DND-41 (cell line): ENCODE measurements at regions not wholly inside any gene's neighbourhood (a gene's known extent, or its start where the extent isn't known, plus 50 kb on each side); places are given as distances from the start of the nearest gene placed in this dataset.

Experiments
- ATAC-seq: fragments of 200-7000 bp; cut with Tn5 transposase; 3 replicates; pipeline ENCODE4 v1.9.1; 2021; ENCODE audit warnings: low read depth; ENCODE audit not compliant: insufficient read depth
- DNase-seq: peaks from one replicate; pipeline ENCODE4 v3.0.0-alpha.2; 2020
- H2AFZ ChIP-seq: 2 replicates; pipeline ENCODE4 v1.6.0; 2012; ENCODE audit warnings: low read depth, low read length
- H3K27ac ChIP-seq: 2 replicates; pipeline ENCODE4 v1.5.1; 2012; ENCODE audit warnings: low read length, inconsistent platforms
- H3K27me3 ChIP-seq: fragments of 200-600 bp; sonication (generic); 2 replicates; pipeline ENCODE4 v1.6.0; 2012; ENCODE audit warnings: low read length, mild to moderate bottlenecking, inconsistent platforms; ENCODE audit not compliant: insufficient read depth, poor library complexity
- H3K36me3 ChIP-seq: 2 replicates; pipeline ENCODE4 v1.5.1; 2012; ENCODE audit warnings: low read length, inconsistent platforms; ENCODE audit not compliant: insufficient read depth
- H3K4me1 ChIP-seq: 2 replicates; pipeline ENCODE4 v1.5.1; 2012; ENCODE audit warnings: mild to moderate bottlenecking, low read length; ENCODE audit not compliant: insufficient read depth
- H3K4me2 ChIP-seq: 2 replicates; pipeline ENCODE4 v1.6.0; 2012; ENCODE audit warnings: mild to moderate bottlenecking, moderate library complexity, low read length, inconsistent platforms; ENCODE audit not compliant: insufficient read depth
- H3K4me3 ChIP-seq, 2 experiments: fragments of 200-600 bp in 1 of 2; shearing (Covaris generic) in 1 of 2; 2 replicates each; pipeline ENCODE4 v1.5.1; 2012 to 2016; ENCODE audit warnings: inconsistent platforms in 2 of 2, low read length in 2 of 2, mild to moderate bottlenecking in 2 of 2, low read depth in 1 of 2, moderate library complexity in 1 of 2
- H3K79me2 ChIP-seq: 2 replicates; pipeline ENCODE4 v1.6.0; 2012; ENCODE audit warnings: low read length, inconsistent platforms; ENCODE audit not compliant: insufficient read depth
- H3K9ac ChIP-seq: 2 replicates; pipeline ENCODE4 v1.6.0; 2012; ENCODE audit warnings: low read depth, mild to moderate bottlenecking, inconsistent platforms, low read length, moderate library complexity
- H3K9me3 ChIP-seq: 2 replicates; pipeline ENCODE4 v1.5.1; 2012; ENCODE audit warnings: low read length, moderate library complexity, mild to moderate bottlenecking, inconsistent platforms; ENCODE audit not compliant: insufficient read depth, severe bottlenecking
- H4K20me1 ChIP-seq: 2 replicates; pipeline ENCODE4 v1.6.0; 2012; ENCODE audit warnings: low read length; ENCODE audit not compliant: insufficient read depth
- CTCF ChIP-seq: IDR thresholded peaks from 2 replicates; pipeline ENCODE4 v1.5.1; 2012; ENCODE audit warnings: borderline replicate concordance, low read length, moderate library complexity, mild to moderate bottlenecking; ENCODE audit not compliant: poor library complexity, severe bottlenecking; ENCODE audit errors: extremely low read depth
- EZH2 ChIP-seq: IDR thresholded peaks from 3 replicates; pipeline ENCODE4 v1.6.1; 2012; ENCODE audit warnings: borderline replicate concordance, low read depth, mild to moderate bottlenecking, moderate library complexity, low read length, inconsistent platforms; ENCODE audit not compliant: severe bottlenecking

- no peaks in the 10 kb centered on the region for H3K4me1 ChIP-seq
- no peaks in the 10 kb centered on the region for H3K79me2 ChIP-seq
- H3K27me3 ChIP-seq, result no peaks in the 10 kb centered on the region
- H3K27ac ChIP-seq, result no peak overlapping the region
- ATAC-seq, result no peak
- no peak overlapping the region for H2AFZ ChIP-seq
- H3K9ac ChIP-seq, result no peak overlapping the region
- no peaks in the 10 kb centered on the region for H3K9me3 ChIP-seq
- no peak overlapping the region for H3K4me3 ChIP-seq
- H4K20me1 ChIP-seq, result no peaks in the 10 kb centered on the region
- no peak overlapping the region for H3K4me2 ChIP-seq
- no peaks in the 10 kb centered on the region for H3K36me3 ChIP-seq
- no peak for DNase-seq
- TF ChIP-seq EZH2 (no peak), CTCF (no peak)
Measured at GRCh38 chr9:100667448-100667847, 89.6 kb downstream of the CAVIN4 start.

- no peaks in the 10 kb centered on the region for H3K36me3 ChIP-seq
- no peaks in the 10 kb centered on the region for H3K27me3 ChIP-seq
- H3K4me2 ChIP-seq, result no peak overlapping the region
- no peak for ATAC-seq
- H3K4me3 ChIP-seq, result no peak overlapping the region
- H3K4me1 ChIP-seq, result no peaks in the 10 kb centered on the region
- H3K9me3 ChIP-seq, result no peaks in the 10 kb centered on the region
- H3K27ac ChIP-seq, result no peak overlapping the region
- TF ChIP-seq CTCF (no peak), EZH2 (no peak)
- H4K20me1 ChIP-seq, result no peaks in the 10 kb centered on the region
- H2AFZ ChIP-seq, result no peak overlapping the region
- H3K79me2 ChIP-seq, result no peaks in the 10 kb centered on the region
- H3K9ac ChIP-seq, result no peak overlapping the region
- DNase-seq, result no peak
Measured at GRCh38 chr9:100668024-100668423, 90.1 kb downstream of the CAVIN4 start.

GRCh38 chr9:100669968-100670367 is 92.1 kb downstream of the CAVIN4 start:
- Histone ChIP-seq H3K4me3 (no peak overlapping the region), H3K27ac (no peak overlapping the region), H3K9me3 (no peaks in the 10 kb centered on the region), H3K27me3 (no peaks in the 10 kb centered on the region), H3K9ac (no peak overlapping the region), H4K20me1 (no peaks in the 10 kb centered on the region), H3K79me2 (no peaks in the 10 kb centered on the region), H3K36me3 (no peaks in the 10 kb centered on the region), H3K4me2 (no peak overlapping the region), H2AFZ (no peak overlapping the region), H3K4me1 (no peaks in the 10 kb centered on the region)
- ATAC-seq (no peak), DNase-seq (no peak)
- no peak for TF ChIP-seq CTCF

- Histone ChIP-seq H3K27me3 (no peaks in the 10 kb centered on the region), H3K4me1 (no peaks in the 10 kb centered on the region), H3K27ac (no peak overlapping the region), H3K4me2 (no peak overlapping the region), H3K36me3 (no peaks in the 10 kb centered on the region), H4K20me1 (no peaks in the 10 kb centered on the region), H3K79me2 (no peaks in the 10 kb centered on the region), H2AFZ (no peak overlapping the region), H3K9ac (no peak overlapping the region), H3K4me3 (no peak overlapping the region), H3K9me3 (no peaks in the 10 kb centered on the region)
- DNase-seq (no peak), ATAC-seq (no peak)
- TF ChIP-seq EZH2 (no peak), CTCF (no peak)
Measured at GRCh38 chr9:100670719-100671118, 92.8 kb downstream of the CAVIN4 start.
